Stromal cell of bone marrow (primary cell): ENCODE measurements at regions not wholly inside any gene's neighbourhood (a gene's known extent, or its start where the extent isn't known, plus 50 kb on each side); places are given as distances from the start of the nearest gene placed in this dataset.
"Not testable (repeated sequence)": the region's sequence is repeated elsewhere in the genome, so short reads cannot be mapped to it uniquely, and the experiment has no call there.

Experiments
- DNase-seq: peaks from one replicate; pipeline ENCODE4 v3.0.0-alpha.2; 2012; ENCODE audit warnings: low read depth

GRCh38 chrX:140164391-140164790 is 199.1 kb upstream of the CXorf66 start:
- no peak for DNase-seq

DNA sequence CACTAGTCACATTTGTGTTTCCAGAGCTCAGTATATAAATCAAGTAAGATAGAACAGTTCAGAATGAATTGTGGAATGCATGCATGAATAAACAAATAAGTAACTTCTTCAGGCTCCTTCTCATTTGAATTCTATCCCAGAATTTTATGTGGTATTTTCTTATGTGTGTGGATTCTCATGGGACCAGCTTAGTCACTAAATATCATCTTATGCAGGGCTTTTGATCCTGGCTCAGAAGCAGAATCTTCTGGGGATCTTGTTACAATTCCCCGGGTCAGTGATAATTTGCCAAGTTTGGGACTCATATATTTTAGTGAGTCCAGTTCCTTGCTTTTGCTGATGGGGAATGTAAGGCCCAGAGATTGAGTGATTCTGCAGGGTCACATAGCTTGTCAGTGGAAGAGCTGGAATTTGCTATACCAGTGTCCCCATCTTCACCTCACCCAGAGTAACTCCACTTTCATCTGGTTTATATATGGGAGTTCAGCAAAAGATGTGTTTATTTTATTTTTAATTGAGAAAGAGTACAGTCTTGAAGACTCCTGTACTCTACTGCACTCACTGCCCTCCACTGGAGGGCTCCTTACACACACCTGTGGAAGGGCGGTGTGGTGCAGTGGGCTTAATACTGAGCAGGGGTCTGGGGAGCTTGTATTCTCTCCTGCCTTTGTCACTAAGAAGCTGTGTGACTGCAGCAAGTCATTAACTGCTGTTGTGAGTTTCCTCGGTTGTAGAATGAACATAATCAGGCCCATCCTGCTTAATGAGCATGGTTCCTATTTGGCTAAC is 198.2 kb upstream of the CXorf66 start:
- peak; percentile 34 for DNase-seq

GRCh38 chrX:140157611-140158010 is 192.3 kb upstream of the CXorf66 start:
- peak; percentile 44 for DNase-seq

DNA sequence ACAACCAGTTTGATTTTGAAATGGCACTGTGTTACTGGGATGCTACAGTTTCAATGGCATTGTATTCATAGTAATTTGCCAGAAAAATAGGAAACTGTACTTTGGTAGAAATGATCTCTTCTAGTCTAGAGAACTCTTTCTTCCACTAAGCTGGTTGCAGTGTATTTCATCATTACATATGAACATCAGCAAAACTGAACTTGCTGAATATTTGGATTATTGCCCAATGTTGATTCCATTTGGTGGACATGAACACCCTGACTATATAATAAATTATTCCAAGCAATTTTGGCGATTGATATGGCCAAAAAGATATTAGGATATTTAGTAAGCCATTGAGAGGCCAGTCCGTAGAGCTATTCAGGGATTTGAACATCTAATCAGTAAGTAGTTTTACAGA is 191.8 kb upstream of the CXorf66 start:
- no peak for DNase-seq

DNA sequence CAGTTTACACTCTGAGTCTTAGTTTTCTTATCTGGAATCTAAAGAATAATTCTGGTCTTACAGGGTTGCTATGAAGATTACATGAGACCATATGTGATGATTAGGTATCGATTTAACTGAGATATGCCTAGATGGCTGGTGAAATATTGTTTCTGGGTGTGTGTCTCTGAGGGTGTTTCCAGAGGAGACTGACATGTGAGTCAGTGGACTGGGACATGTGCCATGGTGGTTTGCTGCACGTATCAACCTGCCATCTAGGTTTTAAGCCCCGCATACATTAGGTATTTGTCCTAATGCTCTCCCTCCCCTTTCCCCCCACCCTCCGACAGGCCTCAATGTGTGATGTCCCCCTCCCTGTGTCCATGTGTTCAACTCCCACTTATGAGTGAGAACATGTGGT is 186.0 kb upstream of the CXorf66 start:
- no peak for DNase-seq

DNA sequence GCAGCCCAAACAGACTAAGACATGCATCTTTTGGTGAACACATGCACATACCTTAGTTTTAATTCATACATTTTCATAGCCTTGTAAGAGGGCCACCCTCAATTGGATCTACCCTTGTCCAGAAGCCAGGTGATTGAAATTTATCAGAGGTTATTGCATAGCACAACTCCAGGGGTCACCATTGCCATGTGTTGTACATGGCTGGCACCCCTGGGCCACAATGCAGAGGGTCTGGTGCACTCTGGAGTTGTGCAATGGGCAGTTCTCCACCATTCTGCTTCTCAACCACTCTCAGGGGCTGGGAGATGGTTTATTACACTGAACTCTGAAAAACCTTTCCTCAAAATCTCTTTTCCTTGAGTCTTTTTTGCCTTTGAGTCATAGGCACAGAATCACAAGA is 184.4 kb upstream of the CXorf66 start:
- no peak for DNase-seq

DNA sequence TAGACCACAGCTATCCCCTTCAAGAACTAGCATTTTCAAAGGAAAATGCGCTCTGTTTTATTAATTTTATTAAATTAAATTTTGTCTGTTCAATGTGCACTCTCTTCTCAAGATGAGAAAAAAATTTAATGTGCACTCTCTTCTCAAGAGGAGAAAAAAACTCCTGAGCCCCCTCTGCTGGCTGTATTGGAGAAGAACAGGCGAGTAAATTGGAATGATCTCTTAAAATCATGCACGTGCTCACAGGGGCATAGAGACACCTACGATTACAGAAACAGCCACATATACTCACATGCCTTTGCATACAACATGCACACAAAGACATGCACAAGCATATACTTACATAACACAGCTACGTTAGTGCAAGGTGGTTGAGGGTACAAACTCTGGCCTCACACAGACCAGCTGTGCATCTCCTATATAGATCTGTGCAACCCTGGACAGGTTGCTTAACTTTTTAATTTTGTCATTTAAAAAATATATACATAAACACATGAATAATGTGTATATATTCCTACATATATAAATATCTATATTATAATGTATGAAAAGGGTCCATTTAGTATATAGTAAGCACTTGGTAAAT is 176.2 kb upstream of the CXorf66 start:
- peak; percentile 9 for DNase-seq

DNA sequence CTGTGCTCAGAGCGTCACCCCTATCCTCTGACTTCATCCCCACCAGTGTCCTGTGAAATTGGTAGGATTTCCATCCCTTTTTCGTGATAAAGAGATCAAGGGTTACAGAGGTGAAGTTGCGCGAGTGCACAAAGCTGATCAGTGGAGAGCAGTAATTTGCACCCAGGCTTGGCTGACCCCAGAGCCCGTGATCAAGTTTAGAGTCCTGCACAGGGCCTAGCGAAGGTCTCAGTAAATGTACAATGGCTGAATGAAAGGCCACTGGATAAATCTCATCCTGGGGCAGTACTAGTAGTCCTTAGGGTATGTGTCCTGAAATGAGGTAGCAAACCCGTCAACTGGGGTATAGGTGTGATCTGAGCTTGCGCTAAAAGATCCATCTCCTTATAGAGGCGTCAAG is 173.2 kb upstream of the CXorf66 start:
- not testable (repeated sequence) for DNase-seq

- not testable (repeated sequence) for DNase-seq
Observed at GRCh38 chrX:140138065-140138464, 172.7 kb upstream of the CXorf66 start.

DNA sequence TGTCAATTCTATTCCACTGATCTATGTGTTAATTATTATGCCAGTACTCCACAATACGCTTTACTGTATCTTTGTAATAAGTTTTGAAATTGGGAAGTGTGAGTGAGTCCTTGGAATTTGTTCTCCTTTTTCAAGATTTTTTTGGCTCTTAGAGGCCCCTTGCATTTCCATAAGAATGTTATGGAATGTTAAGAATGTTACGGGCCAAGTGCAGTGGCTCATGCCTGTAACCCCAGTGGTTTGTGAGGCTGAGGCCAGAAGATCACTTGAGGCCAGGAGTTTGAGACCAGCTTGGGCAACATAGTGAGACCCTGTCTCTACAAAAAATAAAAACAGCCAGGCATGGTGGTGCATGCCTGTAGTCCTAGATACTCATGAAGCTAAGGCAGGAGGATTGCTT is 167.6 kb upstream of the CXorf66 start:
- DNase-seq: no peak

GRCh38 chrX:140123446-140123845 is 158.1 kb upstream of the CXorf66 start:
- no peak for DNase-seq

DNA sequence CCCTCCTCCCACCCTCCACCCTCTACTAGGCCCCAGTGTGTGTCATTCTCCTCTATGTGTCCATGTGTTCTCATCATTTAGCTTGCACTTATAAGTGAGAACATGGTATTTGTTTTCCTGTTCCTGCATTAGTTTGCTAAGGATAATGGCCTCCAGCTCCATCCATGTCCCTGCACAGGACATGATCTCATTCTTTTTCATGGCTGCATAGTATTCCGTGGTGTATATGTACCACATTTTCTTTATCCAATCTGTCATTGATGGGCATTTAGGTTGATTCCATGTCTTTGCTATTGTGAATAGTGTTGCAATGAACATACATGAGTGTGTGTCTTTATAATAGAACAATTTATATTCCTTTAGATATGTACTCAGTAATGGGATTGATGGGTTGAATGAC is 148.7 kb upstream of the CXorf66 start:
- DNase-seq: not testable (repeated sequence)

- no peak for DNase-seq
Observed at GRCh38 chrX:140110081-140110650, 144.8 kb upstream of the CXorf66 start.

GRCh38 chrX:140104760-140105159 is 139.4 kb upstream of the CXorf66 start:
- no peak for DNase-seq

DNA sequence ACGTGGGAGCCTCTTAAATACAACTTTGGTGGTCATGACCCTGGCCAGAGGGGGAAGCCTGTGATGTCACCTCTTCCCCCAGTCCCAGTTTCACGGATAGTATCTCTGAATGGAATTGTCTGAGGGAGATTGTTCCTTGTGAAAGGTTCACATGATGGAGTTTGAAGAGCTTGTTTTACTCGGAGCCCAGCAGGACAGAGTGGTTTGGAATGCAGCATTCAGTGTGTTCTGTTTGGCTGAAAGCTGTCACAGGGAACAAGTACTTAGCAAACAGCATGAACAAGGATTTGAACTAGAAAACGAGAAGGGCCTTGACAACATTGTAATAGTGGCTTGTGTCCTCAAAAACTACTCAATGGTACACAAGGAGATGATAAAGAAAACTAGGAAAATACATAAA is 133.9 kb upstream of the CXorf66 start:
- DNase-seq: no peak

DNA sequence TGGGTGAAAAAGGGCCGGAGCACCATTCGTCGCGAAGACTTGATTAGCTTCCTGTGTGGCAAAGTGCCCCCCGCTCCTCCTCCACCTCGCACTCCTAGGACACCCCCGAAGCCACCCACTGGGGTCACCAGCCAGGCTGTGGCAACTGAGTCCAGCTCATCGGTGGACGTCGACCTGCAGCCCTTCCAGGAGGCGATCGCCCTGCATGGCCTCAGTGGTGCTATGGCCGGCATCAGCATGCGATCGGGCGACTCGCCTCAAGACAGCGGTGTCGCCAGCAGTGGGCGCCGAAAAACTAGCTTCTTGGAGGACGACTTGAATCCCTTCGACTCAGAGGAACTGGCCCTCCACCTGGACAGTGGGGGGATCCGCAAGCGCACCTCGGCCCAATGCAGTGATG is 126.8 kb upstream of the CXorf66 start:
- no peak for DNase-seq

DNA sequence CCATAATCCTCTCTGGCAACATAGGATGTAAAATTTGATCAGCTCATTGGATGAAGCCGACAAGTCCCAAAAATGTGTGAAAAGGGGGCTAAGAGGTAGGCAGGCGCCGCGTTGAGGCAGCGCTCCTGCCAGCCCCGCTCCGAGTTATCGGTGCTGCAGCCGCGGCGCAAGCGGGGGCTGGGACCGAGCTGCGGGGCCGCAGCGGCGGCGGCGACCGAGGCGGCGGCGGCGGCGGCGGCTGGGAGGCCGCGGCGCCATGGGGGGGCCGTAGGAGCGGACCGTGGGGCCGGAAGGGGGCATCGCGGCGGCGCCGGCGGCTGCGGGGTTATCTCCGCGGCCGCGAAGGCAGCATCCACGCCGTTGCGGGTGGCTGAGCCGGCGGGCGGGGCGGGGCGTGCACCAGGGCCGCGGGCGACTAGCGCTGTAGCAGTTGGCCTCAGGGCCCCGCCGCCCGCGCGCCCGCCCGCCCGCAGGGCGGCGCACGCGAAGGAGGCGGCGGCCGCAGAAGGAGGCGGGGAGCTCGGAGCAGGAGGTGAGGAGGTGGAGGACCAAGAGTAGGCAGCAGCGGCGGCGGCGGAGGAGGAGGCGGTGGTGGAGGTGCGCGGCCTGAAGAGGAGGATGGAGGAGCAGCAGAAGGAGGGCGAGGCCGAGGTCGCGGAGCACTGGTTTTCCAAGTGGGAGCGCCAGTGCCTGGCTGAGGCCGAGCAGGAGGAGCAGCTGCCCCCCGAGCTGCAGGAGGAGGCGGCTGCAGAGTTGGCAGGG is 126.0 kb upstream of the CXorf66 start:
- DNase-seq: no peak

GRCh38 chrX:140090800-140091124 is 125.4 kb upstream of the CXorf66 start:
- DNase-seq: no peak

- DNase-seq: no peak
Observed at GRCh38 chrX:140088438-140088837, 123.1 kb upstream of the CXorf66 start.

GRCh38 chrX:140087875-140088274 is 122.6 kb upstream of the CXorf66 start:
- no peak for DNase-seq

GRCh38 chrX:140086691-140087090 is 121.4 kb upstream of the CXorf66 start:
- DNase-seq: no peak

DNA sequence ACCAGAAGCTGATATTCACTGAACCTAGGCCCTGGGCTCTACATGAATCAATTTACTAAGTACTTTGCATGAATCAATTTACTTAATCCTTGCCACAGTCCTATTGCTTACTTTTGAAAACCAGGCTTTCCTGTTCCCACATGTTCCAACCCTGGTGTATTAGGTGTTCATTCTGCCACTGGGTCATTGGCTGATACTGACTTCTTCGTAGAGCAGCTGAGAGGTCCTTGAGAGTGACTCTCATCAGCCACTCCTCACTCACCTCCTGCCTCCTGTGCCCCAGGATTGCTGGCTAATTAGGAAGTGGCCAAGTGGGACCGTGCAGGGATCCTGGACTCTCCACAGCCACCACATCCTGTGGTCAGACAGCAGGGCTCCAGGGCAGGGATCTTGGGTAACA is 109.5 kb upstream of the CXorf66 start:
- not testable (repeated sequence) for DNase-seq

DNA sequence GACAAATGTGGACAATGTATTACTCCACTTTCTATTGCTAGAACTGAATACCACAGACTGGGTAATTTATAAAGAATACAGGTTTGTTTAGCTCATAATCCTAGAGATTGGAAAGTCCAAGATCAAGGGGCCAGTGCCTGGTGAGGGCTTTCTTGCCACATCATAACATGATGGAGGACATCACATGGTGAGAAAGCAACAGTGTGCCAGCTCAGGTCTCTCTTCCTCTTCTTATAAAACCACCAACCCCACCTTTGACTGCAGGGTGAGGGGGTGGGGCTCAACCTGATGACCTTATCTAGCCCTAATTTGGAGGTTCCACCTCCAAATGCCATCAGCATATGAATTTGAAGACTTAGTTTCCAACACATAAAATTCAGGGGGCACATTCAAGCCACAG is 105.7 kb upstream of the CXorf66 start:
- DNase-seq: no peak
